GM21723 (cell line): ENCODE measurements at regions not wholly inside any gene's neighbourhood (a gene's known extent, or its start where the extent isn't known, plus 50 kb on each side); places are given as distances from the start of the nearest gene placed in this dataset.

Experiments
- ATAC-seq: cut with Tn5 transposase; IDR thresholded peaks from one replicate; pipeline ENCODE4 v1.9.1; 2021; ENCODE audit warnings: mild to moderate bottlenecking, moderate library complexity; ENCODE audit not compliant: unreplicated experiment

DNA sequence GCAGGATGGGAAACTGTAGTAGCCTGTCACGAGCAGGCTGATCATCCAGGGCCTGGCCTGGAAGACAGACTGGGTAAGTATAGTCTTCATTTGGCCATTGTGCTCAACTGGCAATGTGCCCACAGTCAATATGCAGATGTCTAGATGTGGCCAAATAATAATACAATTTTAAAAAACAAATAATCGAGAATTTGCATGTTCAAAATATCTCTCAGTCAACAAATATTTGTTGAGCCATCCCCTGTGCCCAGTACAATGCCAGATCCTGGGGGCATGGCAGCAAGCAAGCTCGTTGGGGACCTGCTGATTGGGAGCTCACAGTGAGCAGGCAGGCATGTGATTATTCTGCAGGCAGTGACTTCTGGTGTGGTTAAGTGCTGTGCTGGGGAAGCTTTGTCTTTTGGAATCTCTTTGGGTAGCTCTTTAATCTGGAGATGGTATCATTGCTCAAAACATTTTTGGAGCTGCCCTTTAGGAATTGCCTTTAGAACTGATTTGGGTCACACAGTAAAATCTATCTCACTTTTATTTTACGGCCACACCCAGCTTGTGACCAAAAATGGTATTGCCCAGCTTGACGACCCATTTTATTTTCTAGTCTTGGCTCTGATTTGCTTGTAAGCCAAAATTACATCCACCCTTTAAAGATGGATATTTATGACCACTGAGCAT, 92.2 kb downstream of the PLCE1 start:
- no peak for ATAC-seq

DNA sequence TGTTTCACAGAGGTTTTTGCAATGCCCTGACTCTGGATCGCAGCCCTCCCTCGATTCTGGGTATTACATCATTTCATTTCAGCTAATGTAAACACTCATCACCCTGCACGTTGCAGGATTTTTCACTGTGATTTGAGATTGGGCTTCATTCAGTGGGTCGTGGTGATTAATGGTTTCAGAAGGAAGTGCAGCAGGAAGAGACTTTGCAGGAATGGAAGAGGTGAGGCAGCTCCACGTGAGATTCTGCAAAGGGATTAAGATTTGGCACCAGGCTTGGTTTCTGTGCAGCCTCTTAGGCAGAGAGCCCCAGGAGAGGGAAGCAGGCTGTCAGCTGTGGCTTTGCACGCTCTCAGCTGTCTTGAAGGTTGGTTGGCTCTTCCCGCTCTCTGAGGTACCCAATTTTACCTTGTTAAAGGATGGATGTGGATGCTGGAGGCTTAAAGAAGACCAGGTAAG, 95.2 kb downstream of the PLCE1 start:
- ATAC-seq: no peak

DNA sequence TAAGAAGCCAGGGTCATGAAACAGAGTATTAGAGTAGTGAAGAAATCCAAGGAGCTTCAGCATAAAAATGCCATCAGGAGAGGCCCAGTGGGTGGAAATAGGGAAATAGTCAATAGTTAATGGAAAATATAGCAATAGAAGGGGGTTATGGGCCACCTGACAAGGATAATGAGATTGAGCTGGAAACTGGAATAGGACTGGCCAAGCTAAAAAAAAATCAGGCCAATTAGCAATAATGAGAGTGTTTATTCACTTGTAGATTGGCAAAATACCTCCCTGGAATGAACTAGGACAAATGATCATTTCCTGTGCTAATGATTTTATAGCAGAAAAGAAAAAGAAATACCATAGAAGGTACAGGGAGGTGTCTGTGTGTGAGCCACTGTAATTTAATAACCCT, 97.9 kb downstream of the PLCE1 start:
- ATAC-seq: no peak

DNA sequence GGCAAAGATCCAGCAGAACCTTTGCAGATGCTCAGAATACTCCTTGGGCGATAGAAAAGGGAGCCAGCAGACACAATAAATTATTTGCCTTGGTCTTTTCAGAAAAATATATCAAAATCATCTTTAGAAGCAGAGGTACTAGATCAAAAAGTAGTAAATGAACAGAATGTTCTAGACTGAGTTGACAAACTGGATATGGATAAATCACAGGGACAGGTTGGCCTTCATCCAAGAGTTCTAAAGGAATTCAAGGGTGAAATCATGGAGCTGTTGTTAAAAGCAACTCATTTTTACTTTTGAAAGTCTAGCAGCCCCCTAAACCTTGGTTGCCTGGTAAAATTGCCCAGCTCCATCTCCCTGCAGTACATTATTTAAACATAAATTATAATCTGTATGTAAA, 99.1 kb downstream of the PLCE1 start:
- ATAC-seq: no peak

DNA sequence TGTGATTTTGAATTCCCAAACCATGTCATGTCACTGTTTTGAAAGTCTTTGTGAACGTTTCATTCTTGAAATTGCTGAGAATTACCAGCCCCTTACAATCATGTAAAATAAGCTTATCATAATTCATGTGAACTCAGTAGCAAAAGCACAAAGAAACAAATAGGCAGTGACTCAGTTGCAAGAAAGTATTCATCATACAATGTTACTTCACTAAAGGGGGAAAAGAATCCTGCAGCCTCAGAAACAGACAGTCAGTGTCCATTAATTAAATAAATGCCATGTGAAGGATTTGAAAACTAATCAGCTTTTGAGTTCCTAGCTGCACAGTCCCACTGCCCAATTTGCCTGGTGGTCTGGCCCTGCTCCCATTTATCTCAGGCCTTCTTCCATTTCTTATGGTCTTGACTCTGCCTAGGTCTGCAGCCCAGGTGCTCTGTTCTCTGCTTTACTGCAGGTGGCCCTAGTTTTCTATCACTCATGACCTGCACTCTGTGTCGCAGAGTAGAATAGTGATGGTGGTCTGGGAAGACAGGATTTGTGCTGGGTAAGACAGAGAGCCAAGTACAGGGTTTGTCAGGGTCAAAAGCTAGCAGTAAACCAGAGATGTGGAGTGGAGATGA, 99.7 kb downstream of the PLCE1 start:
- no peak for ATAC-seq

DNA sequence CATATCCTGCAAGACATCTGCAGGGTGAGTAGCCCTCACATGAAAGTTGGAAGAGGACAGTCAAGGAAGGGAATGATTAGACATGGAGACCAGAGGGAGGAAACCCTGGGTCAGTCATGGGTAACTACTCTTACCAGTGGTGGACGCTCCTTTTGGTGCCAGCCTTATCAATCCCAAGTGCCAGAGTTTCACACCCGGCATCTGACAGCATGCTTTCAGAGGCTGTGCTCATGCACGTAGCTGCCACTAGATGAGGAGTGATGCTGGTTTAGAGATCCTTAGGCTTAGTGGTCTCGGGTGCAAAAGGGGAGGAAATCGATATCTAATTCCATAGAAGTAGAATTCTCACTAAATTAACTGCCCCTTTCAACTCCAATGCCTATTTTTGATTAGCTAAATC, 100.8 kb downstream of the PLCE1 start:
- no peak for ATAC-seq

DNA sequence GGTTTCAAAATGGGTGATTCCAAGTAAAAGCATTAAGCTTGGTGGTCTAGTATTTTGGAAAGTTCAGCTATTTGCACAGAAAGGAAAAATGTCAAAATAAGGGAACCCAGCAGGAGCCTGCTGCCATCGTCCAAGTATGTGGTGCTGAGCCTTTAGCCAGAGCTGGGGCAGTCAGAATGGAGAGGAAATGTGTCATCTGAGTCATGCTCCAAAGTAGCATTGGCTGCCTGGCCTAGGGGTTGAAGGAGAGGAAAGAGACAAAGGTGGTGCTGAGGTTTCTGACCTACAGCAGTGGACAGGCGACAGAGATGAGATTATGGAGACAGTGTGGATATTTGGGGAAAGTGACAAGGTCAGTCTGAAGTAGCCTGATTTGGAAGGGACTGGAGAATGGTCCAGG, 103.9 kb downstream of the PLCE1 start:
- ATAC-seq: no peak

DNA sequence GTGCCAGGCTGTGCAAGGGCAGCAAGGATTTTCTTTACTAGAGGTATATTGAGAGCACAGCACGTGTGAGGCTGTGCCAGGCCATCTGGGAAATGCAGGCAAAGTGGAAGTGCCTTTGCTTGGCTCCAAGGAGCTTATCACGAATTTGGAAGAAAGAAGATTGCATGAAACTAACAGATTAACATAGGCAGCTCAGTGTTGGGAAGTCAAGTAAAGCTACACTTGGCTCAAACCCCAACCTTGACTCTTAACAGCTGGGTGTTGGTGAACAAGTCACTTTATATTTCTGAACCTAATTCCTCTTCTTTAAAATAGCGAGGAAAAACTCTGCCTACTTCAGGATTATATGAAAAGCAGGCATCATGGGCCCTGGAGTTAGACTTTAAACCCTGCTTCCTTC, 105.2 kb downstream of the PLCE1 start:
- no peak for ATAC-seq

DNA sequence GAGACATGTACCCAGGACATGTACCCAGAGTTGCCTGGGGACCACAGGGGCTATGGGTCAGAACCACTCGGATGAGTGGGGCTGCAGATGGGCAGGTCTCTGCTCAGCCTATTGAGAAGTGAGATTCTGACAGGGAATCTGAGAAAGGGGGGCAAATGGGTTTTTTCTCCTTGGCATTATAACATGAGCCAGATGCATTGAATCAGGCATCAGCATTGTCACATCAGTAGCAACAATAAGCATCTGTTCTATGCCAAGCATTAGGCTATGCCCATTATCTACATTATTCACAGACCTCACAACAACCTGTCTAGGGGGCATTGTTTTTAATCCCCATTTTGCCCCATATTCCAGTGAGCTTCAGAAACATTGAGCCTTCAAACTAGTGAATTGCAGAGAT, 108.2 kb downstream of the PLCE1 start:
- ATAC-seq: no peak

DNA sequence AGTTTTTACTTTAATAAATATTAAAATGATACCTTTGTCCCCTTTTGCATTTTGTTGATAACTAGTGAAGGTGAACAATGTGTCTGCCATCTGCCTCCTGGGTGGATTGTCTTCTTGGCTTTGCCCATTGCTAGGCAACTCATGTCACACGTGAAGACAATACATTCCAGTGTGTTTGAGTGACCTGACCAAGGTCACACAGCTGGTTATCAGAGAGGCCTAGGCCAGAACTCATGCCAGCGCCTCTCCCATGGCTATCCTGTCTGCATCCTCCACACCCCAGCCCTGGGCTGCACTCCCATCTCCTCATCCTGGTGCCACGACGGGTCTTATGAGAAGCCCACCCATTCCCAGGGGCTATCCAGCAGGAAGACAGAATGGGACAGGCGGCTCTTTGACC, 108.7 kb downstream of the PLCE1 start:
- ATAC-seq: no peak

DNA sequence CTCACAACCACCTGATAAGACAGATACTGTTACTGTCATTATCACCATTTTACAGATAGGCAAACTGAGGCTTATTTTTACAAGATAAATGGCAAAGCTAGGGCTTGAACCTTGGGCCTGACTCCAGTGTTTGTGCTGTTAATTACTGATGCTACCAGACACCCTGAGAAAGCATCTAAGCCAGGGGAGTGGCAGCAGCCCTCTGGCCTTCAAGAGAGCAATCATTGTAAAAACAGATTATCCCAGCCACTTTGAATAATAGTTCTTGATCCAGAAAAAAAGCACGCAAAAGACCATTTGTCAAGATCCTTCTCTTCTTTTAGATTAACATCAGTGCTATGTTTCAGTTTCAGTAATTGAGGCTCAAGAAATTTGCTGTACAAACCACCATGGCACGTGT, 109.5 kb downstream of the PLCE1 start:
- ATAC-seq: no peak

DNA sequence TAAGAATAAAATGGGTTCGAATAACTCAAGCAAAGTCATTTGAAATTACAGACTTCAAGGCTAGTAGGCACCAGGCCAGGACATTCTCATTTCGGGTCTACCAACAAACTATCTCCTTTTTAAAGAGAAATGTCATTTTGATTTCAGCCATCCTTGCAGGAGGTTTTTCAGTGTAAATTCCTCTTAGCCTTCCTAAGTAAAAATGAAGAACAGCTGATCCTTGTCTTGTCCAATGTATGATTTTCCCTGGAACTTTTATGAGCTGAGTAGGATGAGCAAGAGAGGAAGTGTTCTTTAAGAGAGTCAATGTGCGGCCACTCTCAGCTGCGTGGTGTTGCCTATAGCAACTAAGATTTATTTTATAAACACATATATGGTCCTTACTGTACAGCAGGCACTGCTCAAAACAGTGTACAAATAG, 110.1 kb downstream of the PLCE1 start:
- no peak for ATAC-seq

DNA sequence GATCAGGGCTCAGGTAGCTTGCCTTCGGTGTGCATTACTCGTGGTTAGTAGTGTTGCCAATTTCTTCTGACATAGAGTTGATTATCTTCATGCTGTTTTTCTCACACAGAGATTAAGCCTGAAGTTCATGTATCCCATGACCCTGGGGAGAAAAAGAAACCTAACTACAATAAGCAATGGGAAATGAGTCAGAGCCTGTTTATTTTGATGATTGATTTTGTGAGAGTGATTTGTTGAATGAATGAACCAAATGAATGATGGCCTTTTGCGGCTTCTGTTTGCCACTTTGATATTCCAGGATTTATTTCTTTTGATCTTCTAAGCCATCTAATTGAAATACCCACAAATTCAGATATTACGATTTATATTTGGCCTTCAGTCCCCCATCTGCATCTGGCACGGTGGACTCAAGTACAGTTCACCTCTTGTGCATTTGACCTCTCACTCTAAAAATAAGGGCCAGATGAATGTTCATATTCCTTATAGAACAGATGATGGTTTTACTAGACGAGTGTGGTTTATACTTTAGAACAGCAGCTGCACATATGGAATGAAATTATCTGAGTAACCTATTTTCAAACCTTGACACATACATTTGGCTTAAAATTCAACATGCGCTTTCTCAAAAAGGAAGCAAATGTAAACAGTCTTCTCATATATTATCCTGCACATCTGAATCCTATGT, 110.7 kb downstream of the PLCE1 start:
- ATAC-seq: no peak

DNA sequence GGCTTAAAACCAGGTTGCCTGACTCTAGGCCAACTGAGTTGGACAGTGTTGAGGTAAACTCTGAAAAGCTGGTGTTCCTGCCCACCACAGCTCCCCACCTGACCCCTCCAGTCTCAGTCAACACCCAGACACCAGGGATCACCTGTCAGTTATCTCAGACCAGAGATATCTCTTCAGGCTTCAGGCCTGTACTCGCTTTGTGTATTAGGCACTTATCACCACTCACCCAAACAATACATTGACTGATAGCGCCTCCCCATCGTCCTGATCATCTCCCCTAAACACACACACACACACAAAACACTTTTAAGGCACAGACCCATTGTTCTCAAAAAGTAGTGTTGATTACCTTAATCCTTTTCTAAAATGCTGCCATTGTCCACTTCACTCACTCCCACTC, 111.5 kb downstream of the PLCE1 start:
- ATAC-seq: no peak

DNA sequence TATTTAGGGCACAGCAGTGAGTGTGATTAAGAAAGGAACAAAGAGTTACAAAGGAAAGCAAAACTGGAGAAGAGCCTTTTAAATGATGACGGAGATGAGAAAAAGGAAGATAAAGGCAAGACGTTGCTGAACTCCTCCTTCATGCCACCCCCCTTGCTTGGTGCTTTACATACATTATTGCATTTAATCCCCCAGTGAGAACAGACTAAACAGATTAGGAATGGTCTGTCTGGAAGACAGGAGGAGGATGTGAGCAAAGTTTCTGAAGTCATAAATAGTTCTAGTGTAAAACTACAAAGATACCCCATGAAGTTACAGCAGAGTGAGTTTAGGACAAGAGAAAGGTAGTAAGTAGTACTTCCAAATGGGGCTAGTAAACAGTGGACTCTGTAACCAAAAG, 113.5 kb downstream of the PLCE1 start:
- ATAC-seq: no peak

DNA sequence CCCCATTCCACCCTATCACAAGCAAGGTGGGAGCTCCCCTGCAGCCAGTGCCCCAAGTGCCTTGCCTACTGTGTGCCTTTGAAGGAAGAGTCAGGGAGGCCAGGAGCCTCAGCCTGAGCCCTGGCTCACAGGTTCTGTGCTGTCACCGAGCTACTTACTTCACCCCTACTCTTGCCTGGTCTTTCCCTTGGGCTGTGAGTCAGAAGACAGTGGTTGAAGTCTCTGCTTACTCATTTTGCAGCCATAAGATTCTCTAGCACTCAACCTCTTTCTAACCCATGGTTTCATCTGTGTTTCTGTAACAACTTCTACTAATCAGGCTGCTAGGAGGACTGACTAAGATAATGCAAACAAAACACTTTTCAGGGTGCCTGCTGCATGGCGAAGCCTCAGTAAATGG, 114.5 kb downstream of the PLCE1 start:
- ATAC-seq: no peak

DNA sequence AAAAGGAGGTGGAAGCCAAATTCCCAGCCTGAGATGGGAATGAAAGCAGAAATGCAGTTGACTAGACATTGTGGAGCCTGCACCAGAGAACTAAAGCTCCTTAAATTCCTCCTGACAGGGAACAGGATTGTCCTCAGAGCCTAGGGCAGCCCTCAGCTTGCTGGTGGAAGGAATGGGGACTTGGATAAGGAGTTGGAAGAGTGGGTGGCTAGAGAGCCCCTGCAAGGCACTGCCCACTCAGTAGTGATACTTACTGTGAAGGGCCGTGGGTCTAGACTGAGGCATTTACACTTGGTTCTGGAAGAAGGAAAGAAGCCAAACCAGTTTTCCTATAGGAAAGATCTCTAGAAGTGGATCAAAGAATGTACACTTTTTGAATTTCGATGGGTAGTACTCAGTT, 117.6 kb downstream of the PLCE1 start:
- ATAC-seq: no peak

DNA sequence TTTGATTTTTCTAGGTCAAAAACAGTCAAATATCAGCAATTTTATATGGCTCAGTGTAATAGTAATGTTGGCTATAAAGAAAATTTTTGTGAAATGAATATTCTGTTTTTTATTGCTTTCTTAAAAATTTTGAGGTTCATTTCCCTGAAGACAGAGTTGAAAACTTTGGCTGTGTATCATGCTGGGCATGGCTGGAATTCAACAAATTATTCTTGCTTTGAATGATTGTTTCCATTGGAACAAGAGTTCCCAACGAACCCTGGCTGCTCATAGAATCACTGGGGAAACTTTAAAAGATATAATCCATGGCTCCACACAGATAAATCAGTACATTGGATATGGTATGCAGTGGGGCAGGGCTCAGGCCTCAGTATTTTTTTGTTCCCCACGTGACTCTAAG, 118.6 kb downstream of the PLCE1 start:
- ATAC-seq: no peak

DNA sequence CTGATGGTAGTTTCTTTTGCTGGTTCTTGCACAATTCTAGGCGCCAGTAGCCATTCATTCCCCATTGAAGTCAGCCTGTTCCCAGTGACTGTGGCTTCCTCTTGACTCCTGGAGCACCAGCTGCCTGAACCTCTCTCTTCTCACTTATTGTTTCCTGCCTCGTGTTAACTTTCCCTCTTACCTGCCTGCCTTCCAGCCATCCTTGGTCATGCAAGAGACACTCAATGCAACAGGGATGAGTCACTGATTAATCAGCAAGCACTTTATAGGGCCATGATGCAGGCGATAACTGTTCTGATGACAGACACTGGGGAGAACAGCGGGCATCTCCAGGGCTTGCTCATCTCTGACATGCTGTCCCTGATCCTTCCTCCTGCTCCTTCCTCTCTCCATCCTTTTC, 122.0 kb downstream of the PLCE1 start:
- no peak for ATAC-seq

DNA sequence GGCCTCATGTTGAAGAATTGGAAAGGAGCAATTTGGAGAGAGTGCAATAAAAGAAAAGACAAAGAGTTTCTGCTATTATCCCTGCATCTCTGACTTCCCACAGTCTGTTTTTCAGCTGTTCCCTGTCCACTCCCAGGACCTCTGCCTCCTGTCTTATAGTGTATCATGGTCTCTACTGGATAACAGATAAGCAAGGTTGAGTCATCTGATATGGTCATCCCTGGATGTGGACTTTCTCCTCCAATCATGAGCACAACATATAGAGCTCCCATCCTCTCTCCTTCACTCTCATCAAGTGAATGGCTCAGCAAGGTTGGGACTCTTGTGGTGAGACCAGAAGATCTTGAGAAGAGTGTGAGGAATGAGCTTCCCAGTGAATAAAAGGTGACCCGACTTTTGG, 123.1 kb downstream of the PLCE1 start:
- ATAC-seq: no peak

DNA sequence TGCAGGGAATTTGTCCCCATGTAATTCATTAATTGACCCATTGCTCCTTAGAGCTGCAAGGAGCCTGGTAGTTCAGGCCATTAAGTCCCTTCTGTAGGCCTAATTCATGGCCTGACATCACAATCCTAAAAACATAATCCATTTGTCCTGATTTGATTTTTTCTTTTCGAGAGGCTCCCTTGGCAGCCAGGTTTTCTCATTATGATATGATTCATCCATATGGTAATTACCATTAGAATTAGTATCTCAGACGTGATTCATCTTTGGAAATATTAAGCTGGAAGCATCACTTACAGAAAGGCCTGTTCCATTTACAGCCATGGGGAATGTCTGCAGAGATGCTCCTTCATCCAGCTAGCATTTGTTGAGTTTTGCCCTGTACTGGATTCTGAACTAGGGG, 128.5 kb downstream of the PLCE1 start:
- no peak for ATAC-seq

DNA sequence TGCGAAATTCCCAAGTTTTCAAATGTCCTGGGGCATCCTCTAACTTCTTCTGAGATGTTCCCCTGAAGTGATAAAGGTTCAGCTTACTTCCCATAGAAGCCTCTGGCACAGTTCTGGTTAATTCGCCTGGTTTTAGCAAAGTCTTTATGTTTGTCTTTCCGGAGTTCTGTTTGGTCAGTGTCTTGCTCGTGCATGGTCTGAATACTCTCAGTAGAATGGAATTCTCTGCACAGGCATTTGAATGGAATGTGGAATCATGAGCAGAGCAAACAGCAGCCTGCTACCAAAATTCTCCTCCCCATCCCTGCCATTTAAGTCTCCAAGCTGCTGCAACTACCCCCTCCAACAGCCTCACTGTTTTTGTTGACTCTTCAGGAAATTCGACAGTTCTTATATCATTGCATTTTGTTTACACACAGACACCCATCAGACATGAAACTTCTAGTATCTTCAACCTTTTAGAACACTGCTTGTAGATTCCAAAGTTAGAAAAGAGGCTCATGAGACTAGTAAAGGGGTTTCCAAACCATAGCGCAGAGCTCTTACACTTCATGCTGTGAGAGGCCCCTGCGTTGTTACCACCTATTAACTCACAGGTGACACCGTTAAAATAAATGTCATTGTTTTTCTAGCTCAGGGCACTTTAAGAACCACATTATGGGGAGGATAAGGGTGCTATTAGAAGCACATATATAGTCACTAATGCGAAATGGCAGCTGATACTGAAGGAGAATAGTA, 129.7 kb downstream of the PLCE1 start:
- no peak for ATAC-seq
